DND-41 (cell line): ENCODE measurements at regions not wholly inside any gene's neighbourhood (a gene's known extent, or its start where the extent isn't known, plus 50 kb on each side); places are given as distances from the start of the nearest gene placed in this dataset.
A peak's percentile ranks its signal among the peaks of the same experiment; 100 is the strongest.

Experiments used
- ATAC-seq: fragments of 200-7000 bp; cut with Tn5 transposase; 3 replicates; pipeline ENCODE4 v1.9.1; 2021; ENCODE audit warnings: low read depth; ENCODE audit not compliant: insufficient read depth
- DNase-seq: peaks from one replicate; pipeline ENCODE4 v3.0.0-alpha.2; 2020
- H2AFZ ChIP-seq: 2 replicates; pipeline ENCODE4 v1.6.0; 2012; ENCODE audit warnings: low read depth, low read length
- H3K27ac ChIP-seq: 2 replicates; pipeline ENCODE4 v1.5.1; 2012; ENCODE audit warnings: low read length, inconsistent platforms
- H3K27me3 ChIP-seq: fragments of 200-600 bp; sonication (generic); 2 replicates; pipeline ENCODE4 v1.6.0; 2012; ENCODE audit warnings: low read length, mild to moderate bottlenecking, inconsistent platforms; ENCODE audit not compliant: insufficient read depth, poor library complexity
- H3K36me3 ChIP-seq: 2 replicates; pipeline ENCODE4 v1.5.1; 2012; ENCODE audit warnings: low read length, inconsistent platforms; ENCODE audit not compliant: insufficient read depth
- H3K4me1 ChIP-seq: 2 replicates; pipeline ENCODE4 v1.5.1; 2012; ENCODE audit warnings: mild to moderate bottlenecking, low read length; ENCODE audit not compliant: insufficient read depth
- H3K4me2 ChIP-seq: 2 replicates; pipeline ENCODE4 v1.6.0; 2012; ENCODE audit warnings: mild to moderate bottlenecking, moderate library complexity, low read length, inconsistent platforms; ENCODE audit not compliant: insufficient read depth
- H3K4me3 ChIP-seq, 2 experiments: fragments of 200-600 bp in 1 of 2; shearing (Covaris generic) in 1 of 2; 2 replicates each; pipeline ENCODE4 v1.5.1; 2012 to 2016; ENCODE audit warnings: inconsistent platforms in 2 of 2, low read length in 2 of 2, mild to moderate bottlenecking in 2 of 2, low read depth in 1 of 2, moderate library complexity in 1 of 2
- H3K79me2 ChIP-seq: 2 replicates; pipeline ENCODE4 v1.6.0; 2012; ENCODE audit warnings: low read length, inconsistent platforms; ENCODE audit not compliant: insufficient read depth
- H3K9ac ChIP-seq: 2 replicates; pipeline ENCODE4 v1.6.0; 2012; ENCODE audit warnings: low read depth, mild to moderate bottlenecking, inconsistent platforms, low read length, moderate library complexity
- H3K9me3 ChIP-seq: 2 replicates; pipeline ENCODE4 v1.5.1; 2012; ENCODE audit warnings: low read length, moderate library complexity, mild to moderate bottlenecking, inconsistent platforms; ENCODE audit not compliant: insufficient read depth, severe bottlenecking
- H4K20me1 ChIP-seq: 2 replicates; pipeline ENCODE4 v1.6.0; 2012; ENCODE audit warnings: low read length; ENCODE audit not compliant: insufficient read depth
- EZH2 ChIP-seq: IDR thresholded peaks from 3 replicates; pipeline ENCODE4 v1.6.1; 2012; ENCODE audit warnings: borderline replicate concordance, low read depth, mild to moderate bottlenecking, moderate library complexity, low read length, inconsistent platforms; ENCODE audit not compliant: severe bottlenecking
- TF ChIP-seq, protein P1 (sequence below): IDR thresholded peaks from 2 replicates; pipeline ENCODE4 v1.5.1; 2012; ENCODE audit warnings: borderline replicate concordance, low read length, moderate library complexity, mild to moderate bottlenecking; ENCODE audit not compliant: poor library complexity, severe bottlenecking; ENCODE audit errors: extremely low read depth

DNA sequence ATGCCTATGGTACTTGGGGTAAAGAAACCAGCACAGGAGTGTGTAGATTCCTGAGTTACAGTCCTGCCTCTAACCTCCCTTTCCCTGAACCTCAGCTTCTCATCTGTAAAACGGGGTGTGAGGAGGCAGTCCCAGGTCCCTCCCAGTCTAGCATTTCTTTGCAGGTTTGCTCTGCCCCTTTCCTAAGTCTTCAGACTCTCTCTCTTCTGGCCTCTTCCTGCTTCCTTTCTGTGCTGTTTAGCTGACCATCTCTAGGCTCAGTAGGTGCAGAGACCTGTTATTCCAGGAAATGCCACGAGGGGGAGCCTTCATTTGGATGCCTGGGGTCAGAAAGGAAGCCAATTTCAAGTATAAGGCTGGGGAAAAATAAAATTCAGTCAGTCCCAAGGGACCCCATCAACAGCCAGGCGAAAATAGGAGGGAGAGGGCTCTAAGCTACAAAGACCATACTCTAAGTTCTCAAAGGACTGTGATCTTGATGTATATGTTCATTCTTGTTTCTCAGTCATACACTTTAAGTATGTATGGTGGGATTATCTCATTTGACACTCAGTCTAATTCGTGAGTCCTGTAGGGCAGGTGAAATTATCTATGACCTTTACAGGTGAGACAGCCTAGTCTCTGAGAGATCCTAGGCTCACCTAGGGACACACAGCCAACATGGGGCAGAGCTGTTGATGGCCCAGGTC is 89.1 kb downstream of the NCR2 start:
- no peak overlapping the region; the same call in 1 of the 2 replicates for H3K9ac ChIP-seq
- H3K36me3 ChIP-seq, result no peaks in the 10 kb centered on the region
- TF ChIP-seq, protein P1, sequence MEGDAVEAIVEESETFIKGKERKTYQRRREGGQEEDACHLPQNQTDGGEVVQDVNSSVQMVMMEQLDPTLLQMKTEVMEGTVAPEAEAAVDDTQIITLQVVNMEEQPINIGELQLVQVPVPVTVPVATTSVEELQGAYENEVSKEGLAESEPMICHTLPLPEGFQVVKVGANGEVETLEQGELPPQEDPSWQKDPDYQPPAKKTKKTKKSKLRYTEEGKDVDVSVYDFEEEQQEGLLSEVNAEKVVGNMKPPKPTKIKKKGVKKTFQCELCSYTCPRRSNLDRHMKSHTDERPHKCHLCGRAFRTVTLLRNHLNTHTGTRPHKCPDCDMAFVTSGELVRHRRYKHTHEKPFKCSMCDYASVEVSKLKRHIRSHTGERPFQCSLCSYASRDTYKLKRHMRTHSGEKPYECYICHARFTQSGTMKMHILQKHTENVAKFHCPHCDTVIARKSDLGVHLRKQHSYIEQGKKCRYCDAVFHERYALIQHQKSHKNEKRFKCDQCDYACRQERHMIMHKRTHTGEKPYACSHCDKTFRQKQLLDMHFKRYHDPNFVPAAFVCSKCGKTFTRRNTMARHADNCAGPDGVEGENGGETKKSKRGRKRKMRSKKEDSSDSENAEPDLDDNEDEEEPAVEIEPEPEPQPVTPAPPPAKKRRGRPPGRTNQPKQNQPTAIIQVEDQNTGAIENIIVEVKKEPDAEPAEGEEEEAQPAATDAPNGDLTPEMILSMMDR, result peak; percentile 97
- TF ChIP-seq EZH2, result no peak
- ATAC-seq (peak; percentile 85), DNase-seq (peak; percentile 85)
- H4K20me1 ChIP-seq, result no peaks in the 10 kb centered on the region
- no peak overlapping the region for H3K4me2 ChIP-seq
- H3K4me3 ChIP-seq, result no peak overlapping the region
- peak overlapping the region; percentile 52 for H2AFZ ChIP-seq
- H3K79me2 ChIP-seq, result no peaks in the 10 kb centered on the region
- no peaks in the 10 kb centered on the region for H3K27me3 ChIP-seq
- H3K4me1 ChIP-seq, result peaks cover 17% of the 10 kb centered on the region
- no peaks in the 10 kb centered on the region for H3K9me3 ChIP-seq
- H3K27ac ChIP-seq, result peak overlapping the region; percentile 64

DNA sequence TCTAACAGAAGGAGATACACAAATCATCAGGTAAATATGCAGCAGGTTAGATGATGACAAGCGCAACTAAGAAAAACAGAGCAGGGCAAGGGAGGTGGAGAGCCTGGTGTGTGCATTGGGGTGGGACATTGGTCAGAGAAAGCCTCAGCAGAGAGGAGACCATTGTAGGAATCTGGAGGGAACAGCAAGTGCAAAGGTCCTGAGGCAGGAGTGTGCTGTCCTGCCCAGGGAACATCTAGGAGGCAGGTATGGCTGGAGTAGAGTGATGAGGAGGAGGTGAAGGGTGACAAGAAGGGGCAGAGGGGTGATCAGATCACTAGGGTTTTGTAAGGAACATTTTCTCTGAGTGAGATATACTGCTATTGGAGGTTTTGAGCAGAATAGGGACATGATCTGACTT is 90.1 kb downstream of the NCR2 start:
- no peak for TF ChIP-seq EZH2
- TF ChIP-seq, protein P1, result no peak
- Histone ChIP-seq H3K27ac (no peak overlapping the region), H2AFZ (no peak overlapping the region), H3K9me3 (no peaks in the 10 kb centered on the region), H3K4me1 (peaks cover 17% of the 10 kb centered on the region), H3K27me3 (no peaks in the 10 kb centered on the region), H4K20me1 (no peaks in the 10 kb centered on the region), H3K36me3 (no peaks in the 10 kb centered on the region), H3K4me2 (no peak overlapping the region), H3K4me3 (no peak overlapping the region), H3K9ac (no peak overlapping the region), H3K79me2 (no peaks in the 10 kb centered on the region)
- ATAC-seq (no peak), DNase-seq (no peak)

DNA sequence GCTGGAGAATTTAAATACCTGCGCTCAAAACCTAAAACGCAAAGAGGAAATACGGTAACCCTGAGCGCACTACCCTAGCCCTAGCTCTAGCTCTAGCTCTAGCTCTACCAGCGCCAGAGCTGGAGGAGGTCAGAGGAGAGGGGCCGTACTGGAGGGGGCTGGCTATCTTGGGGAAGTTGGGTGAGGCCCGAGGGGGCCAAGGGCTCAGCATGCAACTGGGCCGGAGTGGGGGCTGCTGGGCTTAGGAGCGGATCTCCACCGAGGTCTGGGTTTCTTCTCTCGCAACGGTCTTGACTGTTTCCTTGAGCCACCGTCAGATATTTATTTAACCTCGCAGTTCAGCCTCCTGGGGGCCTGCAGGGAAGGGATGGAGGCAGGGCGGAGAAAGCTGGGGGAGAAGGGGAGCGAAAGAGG is 91.0 kb downstream of the NCR2 start:
- peaks cover 17% of the 10 kb centered on the region for H3K4me1 ChIP-seq
- H3K9ac ChIP-seq, result no peak overlapping the region
- no peak overlapping the region for H3K4me2 ChIP-seq
- no peaks in the 10 kb centered on the region for H4K20me1 ChIP-seq
- H3K79me2 ChIP-seq, result no peaks in the 10 kb centered on the region
- TF ChIP-seq, protein P1, result no peak
- TF ChIP-seq EZH2, result no peak
- H3K36me3 ChIP-seq, result no peaks in the 10 kb centered on the region
- no peaks in the 10 kb centered on the region for H3K27me3 ChIP-seq
- no peak overlapping the region for H3K4me3 ChIP-seq
- DNase-seq (no peak), ATAC-seq (no peak)
- H3K9me3 ChIP-seq, result no peaks in the 10 kb centered on the region
- no peak overlapping the region for H3K27ac ChIP-seq
- H2AFZ ChIP-seq, result no peak overlapping the region
